Testis (tissue), 2 donors: ENCODE measurements at regions not wholly inside any gene's neighbourhood (a gene's known extent, or its start where the extent isn't known, plus 50 kb on each side); places are given as distances from the start of the nearest gene placed in this dataset.

ENCODE experiments used
- DNase-seq: peaks from one replicate; pipeline ENCODE4 v3.0.0-alpha.2; 2019
- H3K27ac ChIP-seq, 2 donors: fragments of 200-600 bp; sonication (generic); one replicate each; pipeline ENCODE4 v1.5.1; 2019
- H3K27me3 ChIP-seq: fragments of 200-600 bp; sonication (generic); one replicate; pipeline ENCODE4 v1.5.1; 2019
- H3K36me3 ChIP-seq: fragments of 200-600 bp; sonication (generic); one replicate; pipeline ENCODE4 v1.5.1; 2017; ENCODE audit warnings: low read depth; ENCODE audit errors: missing control alignments
- H3K4me1 ChIP-seq: fragments of 200-600 bp; sonication (generic); one replicate; pipeline ENCODE4 v1.5.1; 2019
- H3K4me3 ChIP-seq, 2 donors: fragments of 200-600 bp; sonication (generic); one replicate each; pipeline ENCODE4 v1.5.1; 2017 to 2019
- H3K9me3 ChIP-seq: fragments of 200-600 bp; sonication (generic); one replicate; pipeline ENCODE4 v1.5.1; 2017
- CTCF ChIP-seq, 3 experiments: fragments of 450-650 bp in 2 of 3; fragments of 200-600 bp in 1 of 3; sonication (generic) in 1 of 3; IDR thresholded peaks; one replicate each; pipeline ENCODE4 v1.5.1; 2016 to 2019; ENCODE audit warnings: antibody characterized with exemption in 3 of 3, mild to moderate bottlenecking in 2 of 3, moderate library complexity in 1 of 3
- POLR2A ChIP-seq: fragments of 450-650 bp; IDR thresholded peaks from one replicate; pipeline ENCODE4 v1.6.1; 2017; ENCODE audit warnings: antibody characterized with exemption, mild to moderate bottlenecking, moderate library complexity
- WGBS, 2 donors: methylation state at CpG; one replicate each; pipeline ENCODE4 v1.1.5; 2018; 5-methylcytosine and 5-hydroxymethylcytosine counted together
- intact Hi-C: fragments of 100-400 bp; cut with DNase I; formaldehyde crosslinking; loops from one replicate; pipeline ENCODE4 v1.15.1; 2023; ENCODE audit warnings: low total_unique reads

DNA sequence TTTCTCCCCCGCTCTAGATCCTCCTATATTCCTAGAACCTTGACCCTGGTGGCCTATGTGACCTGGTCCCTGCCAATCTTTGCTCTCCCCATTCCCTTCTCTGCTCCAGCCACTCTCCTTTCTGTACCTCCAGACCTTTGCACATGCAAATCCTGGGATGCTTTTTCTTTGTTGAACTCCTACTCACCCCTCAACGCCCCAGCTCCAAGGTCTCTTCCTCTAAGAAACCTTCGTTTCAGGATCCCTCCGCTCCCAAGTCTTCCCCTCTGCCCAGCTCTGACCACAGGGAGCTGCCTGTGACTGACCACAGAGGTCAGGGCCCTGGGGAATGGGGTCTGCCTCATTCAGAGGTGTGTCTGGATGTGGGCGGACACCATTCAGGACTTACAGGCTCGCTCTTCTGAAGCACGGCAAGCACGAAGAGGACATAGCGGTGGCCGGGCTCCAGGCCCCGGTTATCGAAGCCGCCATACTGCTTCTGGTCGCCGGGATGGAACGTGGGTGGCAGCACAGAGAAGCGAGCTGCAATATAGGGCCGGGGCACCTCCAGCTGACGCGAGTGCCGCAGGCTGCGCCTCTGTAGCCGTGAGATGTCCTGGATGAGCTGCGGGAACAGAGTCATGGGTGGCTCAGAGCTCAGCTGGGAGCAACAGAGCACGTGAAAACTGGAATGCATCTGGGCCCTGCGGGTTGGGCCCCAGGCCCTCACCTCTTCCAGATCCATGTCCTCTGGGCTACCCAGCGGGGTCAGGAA, 120.9 kb downstream of the PTPRS start:
- WGBS, 2 donors, result 97% methylated on average over 9 to 25 of the region's 27 CpGs
- TF ChIP-seq CTCF (IDR thresholded peaks at IDR 0.05) (no peak), POLR2A (no peak)
- Histone ChIP-seq H3K4me3 (no peak overlapping the region), H3K27ac (no peak overlapping the region), H3K36me3 (no peaks in the 10 kb centered on the region), H3K4me1 (no peaks in the 10 kb centered on the region), H3K27me3 (no peaks in the 10 kb centered on the region), H3K9me3 (no peaks in the 10 kb centered on the region)
- no peak for DNase-seq
- intact Hi-C loops, result loop anchor here (10.0 kb wide), 1 partner anchor 365 kb away; no protein-coding TSS in a partner anchor

DNA sequence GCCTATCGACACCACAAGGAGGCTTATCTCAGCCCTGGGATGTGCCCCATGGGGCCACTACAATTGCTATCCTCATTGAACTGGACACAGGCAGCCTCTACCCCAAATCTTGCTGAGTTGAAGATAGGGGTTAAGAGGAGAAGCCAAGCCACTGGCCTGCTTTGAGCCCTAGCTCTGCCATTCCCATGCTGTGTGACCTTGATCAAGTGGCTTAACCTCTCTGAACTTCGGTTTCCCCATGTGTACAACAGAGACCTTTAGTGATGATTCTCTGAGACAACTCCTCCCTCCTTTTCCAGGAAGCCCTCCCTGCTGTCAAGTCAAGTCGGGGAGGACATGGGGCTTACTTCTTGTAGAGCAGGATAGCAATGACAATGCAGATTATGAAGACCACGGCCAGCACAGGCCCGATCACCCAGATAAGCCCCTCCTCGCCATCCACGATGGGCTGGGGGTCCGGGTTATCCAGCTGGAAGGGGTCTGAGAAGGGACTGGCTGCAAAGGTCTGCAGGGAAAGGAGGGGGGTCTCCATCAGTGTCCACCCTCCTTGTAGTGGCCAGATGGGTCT, 121.6 kb downstream of the PTPRS start:
- TF ChIP-seq CTCF (IDR thresholded peaks at IDR 0.05) (no peak), POLR2A (no peak)
- WGBS, 2 donors, result 95% methylated on average over 7 to 8 of the region's 8 CpGs
- Histone ChIP-seq H3K27me3 (no peaks in the 10 kb centered on the region), H3K27ac (no peak overlapping the region), H3K36me3 (no peaks in the 10 kb centered on the region), H3K4me1 (no peaks in the 10 kb centered on the region), H3K9me3 (no peaks in the 10 kb centered on the region), H3K4me3 (no peak overlapping the region)
- intact Hi-C loops, result loop anchor here (10.0 kb wide), 1 partner anchor 366 kb away; no protein-coding TSS in a partner anchor
- DNase-seq, result no peak

DNA sequence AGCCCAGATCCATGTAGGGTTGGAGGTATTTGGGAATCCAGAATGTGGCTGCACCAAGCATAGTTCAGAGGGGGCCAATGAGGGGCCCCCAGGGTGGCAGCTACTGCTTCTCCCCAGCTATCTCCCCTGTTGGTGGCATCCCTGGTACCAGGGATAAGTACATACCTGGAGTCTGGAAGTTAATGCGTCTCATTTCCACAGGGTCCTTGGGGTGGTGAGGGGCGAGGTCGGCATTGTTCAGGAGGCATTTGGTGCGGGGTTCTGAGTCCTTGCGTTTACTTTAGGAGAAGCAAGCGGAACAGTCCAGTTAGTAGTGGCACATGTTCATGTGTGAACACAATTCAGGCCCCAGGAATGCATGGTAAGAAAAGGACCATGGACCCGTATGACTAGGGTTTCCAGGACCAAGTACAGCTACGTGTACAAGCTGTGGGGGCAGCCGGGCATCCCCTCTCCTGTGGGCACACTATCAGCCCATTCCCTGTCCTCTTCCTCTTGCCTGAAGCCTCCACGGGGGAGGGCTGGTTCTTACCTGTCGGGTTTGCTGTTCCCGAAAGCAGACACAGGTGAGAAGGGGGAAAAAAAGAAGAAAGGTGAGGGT, 122.3 kb downstream of the PTPRS start:
- no peak overlapping the region for H3K4me3 ChIP-seq
- H3K4me1 ChIP-seq, result no peaks in the 10 kb centered on the region
- WGBS, 2 donors, result 92 to 96% methylated on average over 12 of the region's 12 CpGs
- no peaks in the 10 kb centered on the region for H3K27me3 ChIP-seq
- intact Hi-C loops, result loop anchor here (10.0 kb wide), 1 partner anchor 366 kb away; no protein-coding TSS in a partner anchor
- DNase-seq, result no peak
- H3K9me3 ChIP-seq, result no peaks in the 10 kb centered on the region
- H3K36me3 ChIP-seq, result no peaks in the 10 kb centered on the region
- no peak overlapping the region for H3K27ac ChIP-seq
- no peak for TF ChIP-seq CTCF (IDR thresholded peaks at IDR 0.05)
- TF ChIP-seq POLR2A, result no peak

GRCh38 chr19:5217171-5217570, 123.4 kb downstream of the PTPRS start:
- no peaks in the 10 kb centered on the region for H3K9me3 ChIP-seq
- 92 to 93% methylated on average over 4 of the region's 4 CpGs for WGBS, 2 donors
- no peak for DNase-seq
- H3K4me3 ChIP-seq, result no peak overlapping the region
- TF ChIP-seq CTCF (IDR thresholded peaks at IDR 0.05) (no peak), POLR2A (no peak)
- H3K27ac ChIP-seq, result no peak overlapping the region
- no peaks in the 10 kb centered on the region for H3K27me3 ChIP-seq
- no peaks in the 10 kb centered on the region for H3K4me1 ChIP-seq
- no peaks in the 10 kb centered on the region for H3K36me3 ChIP-seq
- intact Hi-C loops, result loop anchor here (10.0 kb wide), 1 partner anchor 368 kb away; no protein-coding TSS in a partner anchor
